HCT116 (cell line): ENCODE measurements at regions not wholly inside any gene's neighbourhood (a gene's known extent, or its start where the extent isn't known, plus 50 kb on each side); places are given as distances from the start of the nearest gene placed in this dataset.

Source experiments
- ATAC-seq: fragments of 200-7000 bp; cut with Tn5 transposase; 2 replicates; pipeline ENCODE4 v1.9.1; 2020; ENCODE audit warnings: mild to moderate bottlenecking, moderate library complexity
- BruUV-seq: library from RNA; stranded (reverse); fragments of 400-500 nt; replicated peaks from 2 replicates; lab custom pipeline; 2021; lab: Mats Ljungman, UMichigan
- CTCF ChIA-PET: fragments of 300-600 bp; sonication (Branson Sonifier 250); formaldehyde crosslinking; loops from one replicate; lab custom pipeline; 2021; ENCODE audit warnings: antibody characterized with exemption; lab: Charles Lee
- POLR2A ChIA-PET: fragments of 300-600, 350-600 bp; sonication (Branson Sonifier 250); formaldehyde crosslinking; loops from one replicate; lab custom pipeline; 2021; ENCODE audit warnings: antibody characterized with exemption; lab: Charles Lee
- RAD21 ChIA-PET, 2 experiments: fragments of 300-600 bp; sonication (Branson Sonifier 250); formaldehyde crosslinking; loops; one replicate each; lab custom pipeline; 2023; ENCODE audit warnings: low total read pairs in 2 of 2; ENCODE audit not compliant: uncharacterized antibody in 2 of 2, unreplicated experiment in 2 of 2, low non-redundant PET in 1 of 2; lab: Charles Lee
- DNase-seq: peaks from one replicate; pipeline ENCODE4 v3.0.0-alpha.2; 2010; ENCODE audit warnings: low read depth, low spot score
- H2AFZ ChIP-seq: fragments of 200-600 bp; shearing (Covaris generic), sonication (generic); 2 replicates; pipeline ENCODE4 v1.6.1; 2017; ENCODE audit warnings: low read depth, mixed run types, mixed read lengths, antibody characterized with exemption, low read length; ENCODE audit not compliant: poor library complexity, severe bottlenecking
- H3K27ac ChIP-seq: 2 replicates; pipeline ENCODE4 v1.5.1; 2012; ENCODE audit warnings: low read depth, low read length
- H3K27me3 ChIP-seq: fragments of 200-600 bp; sonication (generic); 2 replicates; pipeline ENCODE4 v1.6.1; 2016; ENCODE audit warnings: mixed run types, low read length, mixed read lengths; ENCODE audit not compliant: insufficient read depth
- H3K36me3 ChIP-seq, 2 experiments: fragments of 200-500 bp in 1 of 2; fragments of 200-600 bp in 1 of 2; sonication (Bioruptor generic) in 1 of 2; sonication (generic) in 1 of 2; 2 replicates each; pipeline versions ENCODE4 v1.5.1 to v1.6.1; 2014 to 2016; ENCODE audit warnings: low read length in 2 of 2, inconsistent platforms in 1 of 2, mixed read lengths in 1 of 2, mixed run types in 1 of 2; ENCODE audit not compliant: insufficient read depth in 2 of 2, control insufficient read depth in 1 of 2
- H3K4me1 ChIP-seq, 2 experiments: fragments of 200-600 bp in 1 of 2; sonication (generic) in 1 of 2; 2 replicates each; pipeline versions ENCODE4 v1.5.1 to v1.6.1; 2012 to 2017; ENCODE audit warnings: low read length in 2 of 2, inconsistent platforms in 1 of 2, mild to moderate bottlenecking in 1 of 2, mixed read lengths in 1 of 2, mixed run types in 1 of 2, moderate library complexity in 1 of 2; ENCODE audit not compliant: insufficient read depth in 2 of 2, control insufficient read depth in 1 of 2
- H3K4me2 ChIP-seq: fragments of 200-600 bp; sonication (generic); 2 replicates; pipeline ENCODE4 v1.6.1; 2017; ENCODE audit warnings: mixed run types, low read length, mixed read lengths
- H3K4me3 ChIP-seq, 2 experiments: fragments of 200-600 bp in 1 of 2; sonication (generic) in 1 of 2; replicated peaks in 1 of 2; 2 replicates each; pipeline ENCODE4 v1.5.1; 2011 to 2016; ENCODE audit warnings: low read length in 2 of 2, control low read depth in 1 of 2, low read depth in 1 of 2, mild to moderate bottlenecking in 1 of 2, mixed read lengths in 1 of 2, mixed run types in 1 of 2
- H3K79me2 ChIP-seq: fragments of 200-600 bp; sonication (generic); 2 replicates; pipeline ENCODE4 v1.6.1; 2017; ENCODE audit warnings: mild to moderate bottlenecking, mixed run types, low read length, moderate library complexity, mixed read lengths; ENCODE audit not compliant: insufficient read depth
- H3K9ac ChIP-seq: fragments of 200-600 bp; sonication (generic); 2 replicates; pipeline ENCODE4 v1.6.1; 2016; ENCODE audit warnings: low read length, mixed read lengths
- H3K9me2 ChIP-seq: fragments of 200-600 bp; sonication (generic), shearing (Covaris generic); 2 replicates; pipeline ENCODE4 v1.6.1; 2017; ENCODE audit warnings: mixed run types, mild to moderate bottlenecking, moderate library complexity; ENCODE audit not compliant: insufficient read depth
- H3K9me3 ChIP-seq, 2 experiments: fragments of 200-500 bp in 1 of 2; fragments of 200-600 bp in 1 of 2; sonication (Bioruptor generic) in 1 of 2; sonication (generic) in 1 of 2; 2 replicates each; pipeline ENCODE4 v1.6.1; 2014 to 2017; ENCODE audit warnings: low read length in 2 of 2, mixed read lengths in 2 of 2, inconsistent platforms in 1 of 2, low read depth in 1 of 2, mild to moderate bottlenecking in 1 of 2, mixed run types in 1 of 2, moderate library complexity in 1 of 2; ENCODE audit not compliant: control insufficient read depth in 1 of 2, insufficient read depth in 1 of 2
- H4K20me1 ChIP-seq: fragments of 200-600 bp; sonication (generic), shearing (Covaris generic); 2 replicates; pipeline ENCODE4 v1.6.1; 2017; ENCODE audit warnings: mixed run types, mild to moderate bottlenecking, moderate library complexity; ENCODE audit not compliant: insufficient read depth
- CBX3 ChIP-seq: IDR thresholded peaks from 2 replicates; pipeline ENCODE4 v1.6.1; 2012; ENCODE audit warnings: low read depth
- CEBPB ChIP-seq: IDR thresholded peaks from 2 replicates; pipeline ENCODE4 v1.6.1; 2012; ENCODE audit warnings: low read depth
- ELF1 ChIP-seq: IDR thresholded peaks from 2 replicates; pipeline ENCODE4 v1.6.1; 2012; ENCODE audit warnings: low read depth, borderline replicate concordance
- FOSL1 ChIP-seq: IDR thresholded peaks from 2 replicates; pipeline ENCODE4 v1.6.1; 2012; ENCODE audit warnings: low read depth
- POLR2A ChIP-seq: IDR thresholded peaks from 2 replicates; pipeline ENCODE4 v1.7.0; 2011; ENCODE audit warnings: borderline replicate concordance; ENCODE audit not compliant: insufficient read depth, insufficient read length; ENCODE audit errors: extremely low read depth
- POLR2AphosphoS5 ChIP-seq: IDR thresholded peaks from 2 replicates; pipeline ENCODE4 v1.6.1; 2011; ENCODE audit warnings: mild to moderate bottlenecking, low read depth, low read length, moderate library complexity
- SIN3A ChIP-seq: IDR thresholded peaks from 2 replicates; pipeline ENCODE4 v1.6.1; 2012; ENCODE audit warnings: low read depth
- intact Hi-C: fragments of 100-400 bp; cut with micrococcal nuclease; formaldehyde crosslinking; loops from 2 replicates; pipeline ENCODE4 v1.10.0; 2022
- TF ChIP-seq, protein P1 (sequence below): IDR thresholded peaks from 2 replicates; pipeline ENCODE4 v1.6.1; 2011; ENCODE audit warnings: mild to moderate bottlenecking, low read length, moderate library complexity; ENCODE audit not compliant: insufficient replicate concordance; ENCODE audit errors: extremely low read depth
- TF ChIP-seq, protein P2 (sequence below): IDR thresholded peaks from 2 replicates; pipeline ENCODE4 v1.6.1; 2012

DNA sequence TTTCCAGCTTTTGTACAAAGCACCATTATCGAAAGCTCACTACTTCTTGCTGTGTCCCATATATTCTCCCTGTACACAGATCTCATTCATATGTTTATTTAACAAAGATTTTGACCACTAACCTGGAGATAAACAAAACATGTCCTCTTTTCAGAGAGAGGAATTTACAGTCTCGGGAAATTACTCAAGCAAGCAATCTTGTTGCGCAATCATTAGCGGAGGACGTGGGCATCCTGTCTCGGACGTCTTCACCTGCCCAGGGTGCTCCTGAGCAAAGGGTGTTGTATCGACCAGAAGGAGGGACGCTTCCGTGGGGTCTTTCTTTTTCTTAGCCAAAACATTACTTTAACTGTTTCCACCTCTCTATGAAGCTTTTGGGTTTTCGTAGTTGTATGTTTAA lies 66.5 kb upstream of the CLCN4 start (continued):
- TF ChIP-seq, protein P1, sequence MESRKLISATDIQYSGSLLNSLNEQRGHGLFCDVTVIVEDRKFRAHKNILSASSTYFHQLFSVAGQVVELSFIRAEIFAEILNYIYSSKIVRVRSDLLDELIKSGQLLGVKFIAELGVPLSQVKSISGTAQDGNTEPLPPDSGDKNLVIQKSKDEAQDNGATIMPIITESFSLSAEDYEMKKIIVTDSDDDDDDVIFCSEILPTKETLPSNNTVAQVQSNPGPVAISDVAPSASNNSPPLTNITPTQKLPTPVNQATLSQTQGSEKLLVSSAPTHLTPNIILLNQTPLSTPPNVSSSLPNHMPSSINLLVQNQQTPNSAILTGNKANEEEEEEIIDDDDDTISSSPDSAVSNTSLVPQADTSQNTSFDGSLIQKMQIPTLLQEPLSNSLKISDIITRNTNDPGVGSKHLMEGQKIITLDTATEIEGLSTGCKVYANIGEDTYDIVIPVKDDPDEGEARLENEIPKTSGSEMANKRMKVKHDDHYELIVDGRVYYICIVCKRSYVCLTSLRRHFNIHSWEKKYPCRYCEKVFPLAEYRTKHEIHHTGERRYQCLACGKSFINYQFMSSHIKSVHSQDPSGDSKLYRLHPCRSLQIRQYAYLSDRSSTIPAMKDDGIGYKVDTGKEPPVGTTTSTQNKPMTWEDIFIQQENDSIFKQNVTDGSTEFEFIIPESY = no peak
- no peak for TF ChIP-seq FOSL1
- TF ChIP-seq, protein P2, sequence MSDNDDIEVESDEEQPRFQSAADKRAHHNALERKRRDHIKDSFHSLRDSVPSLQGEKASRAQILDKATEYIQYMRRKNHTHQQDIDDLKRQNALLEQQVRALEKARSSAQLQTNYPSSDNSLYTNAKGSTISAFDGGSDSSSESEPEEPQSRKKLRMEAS = no peak
- TF ChIP-seq CEBPB = no peak

DNA sequence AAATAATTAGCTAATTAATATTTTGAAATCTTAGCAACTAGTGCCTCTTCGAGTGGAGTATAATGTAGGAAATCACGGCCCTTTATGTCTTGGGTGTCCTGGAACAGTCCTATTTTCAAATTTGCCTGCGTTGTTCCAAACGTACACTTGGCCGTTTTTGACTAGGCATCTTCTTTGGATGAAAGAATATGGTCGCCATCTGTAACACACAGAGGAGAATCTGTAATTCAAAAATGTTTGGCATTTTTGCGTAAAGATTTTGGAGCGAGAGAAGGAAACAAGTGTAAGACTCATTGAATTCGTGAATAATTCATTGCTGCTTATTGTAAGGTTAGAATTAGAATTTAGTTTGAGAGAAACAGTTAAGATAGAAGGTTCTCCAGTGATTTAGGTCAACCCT lies 61.5 kb upstream of the CLCN4 start:
- H3K9me2 ChIP-seq = no peaks in the 10 kb centered on the region
- H3K79me2 ChIP-seq = no peaks in the 10 kb centered on the region
- H3K4me3 ChIP-seq = no peak overlapping the region
- no peaks in the 10 kb centered on the region for H3K4me1 ChIP-seq
- POLR2A ChIA-PET = no interaction called here
- TF ChIP-seq SIN3A (no peak), POLR2AphosphoS5 (no peak), POLR2A (no peak), ELF1 (no peak), CBX3 (no peak)
- no peaks in the 10 kb centered on the region for H3K27me3 ChIP-seq
- CTCF ChIA-PET = no interaction called here
- no peaks in the 10 kb centered on the region for H4K20me1 ChIP-seq
- H3K9me3 ChIP-seq = no peaks in the 10 kb centered on the region
- no peak for DNase-seq
- ATAC-seq = no peak
- no peak overlapping the region for H3K9ac ChIP-seq
- H3K4me2 ChIP-seq = no peak overlapping the region
- RAD21 ChIA-PET = no interaction called here
- intact Hi-C loops = no loop called here
- no peak overlapping the region for H2AFZ ChIP-seq
- no peak overlapping the region for H3K27ac ChIP-seq
- H3K36me3 ChIP-seq = no peaks in the 10 kb centered on the region
- no TSS peak for BruUV-seq
